ENCODE measurements at regions not wholly inside any gene's neighbourhood (a gene's known extent, or its start where the extent isn't known, plus 50 kb on each side); places are given as distances from the start of the nearest gene placed in this dataset.
"Not testable (repeated sequence)": the region's sequence is repeated elsewhere in the genome, so short reads cannot be mapped to it uniquely, and the experiment has no call there.

- Mint-ChIP-seq H3K4me1 (ENCODE audit: low read depth) (no peaks in the 10 kb centered on the region), H3K4me3 (no peak overlapping the region), H3K9me3 (peaks cover 24% of the 10 kb centered on the region), H3K27ac (no peak overlapping the region), H3K36me3 (ENCODE audit: low read depth) (no peaks in the 10 kb centered on the region), H3K27me3 (peaks cover 8% of the 10 kb centered on the region)
- no peak for DNase-seq
These were observed 102.2 kb upstream of the NANOS1 start for GRCh38 chr10:118927321-118927720.

- no peaks in the 10 kb centered on the region for H3K4me1 Mint-ChIP-seq (ENCODE audit: low read depth)
- H3K4me3 Mint-ChIP-seq: no peak overlapping the region
- no peak overlapping the region for H3K27ac Mint-ChIP-seq
- no peak for DNase-seq
- peaks cover 35% of the 10 kb centered on the region for H3K9me3 Mint-ChIP-seq
- peaks cover 36% of the 10 kb centered on the region for H3K27me3 Mint-ChIP-seq
- no peaks in the 10 kb centered on the region for H3K36me3 Mint-ChIP-seq (ENCODE audit: low read depth)
These were observed 98.9 kb upstream of the NANOS1 start for GRCh38 chr10:118930614-118931013.

- H3K9me3 Mint-ChIP-seq: peaks cover 35% of the 10 kb centered on the region
These were observed 98.1 kb upstream of the NANOS1 start for GRCh38 chr10:118931436-118931835.

GRCh38 chr10:118932154-118932553, 97.4 kb upstream of the NANOS1 start:
- peaks cover 42% of the 10 kb centered on the region for H3K27me3 Mint-ChIP-seq
- H3K9me3 Mint-ChIP-seq: peaks cover 35% of the 10 kb centered on the region
- not testable (repeated sequence) for DNase-seq; H3K4me1 Mint-ChIP-seq (ENCODE audit: low read depth); H3K4me3 Mint-ChIP-seq; H3K36me3 Mint-ChIP-seq (ENCODE audit: low read depth); H3K27ac Mint-ChIP-seq

More at GRCh38 chr10:118931436-118931835, 98.1 kb upstream of the NANOS1 start:
- no peaks in the 10 kb centered on the region for H3K36me3 Mint-ChIP-seq (ENCODE audit: low read depth)
- H3K4me1 Mint-ChIP-seq (ENCODE audit: low read depth): no peaks in the 10 kb centered on the region
- no peak for DNase-seq
- no peak overlapping the region for H3K4me3 Mint-ChIP-seq
- H3K27ac Mint-ChIP-seq: no peak overlapping the region
- peaks cover 40% of the 10 kb centered on the region for H3K27me3 Mint-ChIP-seq

GRCh38 chr10:118937226-118937625, 92.3 kb upstream of the NANOS1 start:
- Mint-ChIP-seq H3K4me1 (ENCODE audit: low read depth) (no peaks in the 10 kb centered on the region), H3K27me3 (peaks cover 59% of the 10 kb centered on the region), H3K27ac (no peak overlapping the region), H3K36me3 (ENCODE audit: low read depth) (no peaks in the 10 kb centered on the region), H3K9me3 (peaks cover 11% of the 10 kb centered on the region), H3K4me3 (no peak overlapping the region)
- DNase-seq: no peak

- no peak for DNase-seq
- no peaks in the 10 kb centered on the region for H3K36me3 Mint-ChIP-seq (ENCODE audit: low read depth)
- H3K4me3 Mint-ChIP-seq: no peak overlapping the region
- no peaks in the 10 kb centered on the region for H3K9me3 Mint-ChIP-seq
- peaks cover 41% of the 10 kb centered on the region for H3K27me3 Mint-ChIP-seq
- H3K4me1 Mint-ChIP-seq (ENCODE audit: low read depth): no peaks in the 10 kb centered on the region
- no peak overlapping the region for H3K27ac Mint-ChIP-seq
These were observed 90.1 kb upstream of the NANOS1 start for GRCh38 chr10:118939211-118940007.

- peaks cover 34% of the 10 kb centered on the region for H3K27me3 Mint-ChIP-seq
- H3K9me3 Mint-ChIP-seq: no peaks in the 10 kb centered on the region
- no peak overlapping the region for H3K27ac Mint-ChIP-seq
- no peaks in the 10 kb centered on the region for H3K36me3 Mint-ChIP-seq (ENCODE audit: low read depth)
- H3K4me3 Mint-ChIP-seq: no peak overlapping the region
- DNase-seq: no peak
- no peaks in the 10 kb centered on the region for H3K4me1 Mint-ChIP-seq (ENCODE audit: low read depth)
These were observed 89.1 kb upstream of the NANOS1 start for GRCh38 chr10:118940386-118940785.

- Mint-ChIP-seq H3K4me1 (ENCODE audit: low read depth) (no peaks in the 10 kb centered on the region), H3K27me3 (peaks cover 20% of the 10 kb centered on the region), H3K4me3 (no peak overlapping the region), H3K27ac (no peak overlapping the region), H3K9me3 (no peaks in the 10 kb centered on the region), H3K36me3 (ENCODE audit: low read depth) (no peaks in the 10 kb centered on the region)
- no peak for DNase-seq
These were observed 86.3 kb upstream of the NANOS1 start for GRCh38 chr10:118943253-118943652.

- no peaks in the 10 kb centered on the region for H3K4me1 Mint-ChIP-seq (ENCODE audit: low read depth)
- no peak for DNase-seq
- no peak overlapping the region for H3K27ac Mint-ChIP-seq
- no peaks in the 10 kb centered on the region for H3K9me3 Mint-ChIP-seq
- peaks cover 19% of the 10 kb centered on the region for H3K27me3 Mint-ChIP-seq
- H3K36me3 Mint-ChIP-seq (ENCODE audit: low read depth): no peaks in the 10 kb centered on the region
- no peak overlapping the region for H3K4me3 Mint-ChIP-seq
These were observed 84.4 kb upstream of the NANOS1 start for GRCh38 chr10:118944959-118945633.

GRCh38 chr10:118948786-118949185, 80.7 kb upstream of the NANOS1 start:
- H3K36me3 Mint-ChIP-seq (ENCODE audit: low read depth): no peaks in the 10 kb centered on the region
- H3K4me3 Mint-ChIP-seq: no peak overlapping the region
- no peaks in the 10 kb centered on the region for H3K9me3 Mint-ChIP-seq
- H3K27me3 Mint-ChIP-seq: peaks cover 15% of the 10 kb centered on the region
- H3K4me1 Mint-ChIP-seq (ENCODE audit: low read depth): no peaks in the 10 kb centered on the region
- DNase-seq: no peak
- H3K27ac Mint-ChIP-seq: no peak overlapping the region

GRCh38 chr10:118950190-118950680, 79.3 kb upstream of the NANOS1 start:
- H3K4me1 Mint-ChIP-seq (ENCODE audit: low read depth): no peaks in the 10 kb centered on the region
- DNase-seq: no peak
- H3K27ac Mint-ChIP-seq: no peak overlapping the region

GRCh38 chr10:118950997-118951637, 78.4 kb upstream of the NANOS1 start:
- DNase-seq: no peak
- Mint-ChIP-seq H3K9me3 (no peaks in the 10 kb centered on the region), H3K36me3 (ENCODE audit: low read depth) (no peaks in the 10 kb centered on the region), H3K4me1 (ENCODE audit: low read depth) (no peaks in the 10 kb centered on the region), H3K27ac (no peak overlapping the region), H3K4me3 (no peak overlapping the region), H3K27me3 (peaks cover 17% of the 10 kb centered on the region)

More at GRCh38 chr10:118950190-118950680, 79.3 kb upstream of the NANOS1 start:
- no peaks in the 10 kb centered on the region for H3K36me3 Mint-ChIP-seq (ENCODE audit: low read depth)
- H3K9me3 Mint-ChIP-seq: no peaks in the 10 kb centered on the region
- H3K4me3 Mint-ChIP-seq: no peak overlapping the region
- H3K27me3 Mint-ChIP-seq: peaks cover 17% of the 10 kb centered on the region

GRCh38 chr10:118952493-118953295, 76.8 kb upstream of the NANOS1 start:
- H3K27me3 Mint-ChIP-seq: peaks cover 17% of the 10 kb centered on the region
- H3K9me3 Mint-ChIP-seq: no peaks in the 10 kb centered on the region
- H3K4me3 Mint-ChIP-seq: no peak overlapping the region
- H3K27ac Mint-ChIP-seq: no peak overlapping the region
- no peaks in the 10 kb centered on the region for H3K4me1 Mint-ChIP-seq (ENCODE audit: low read depth)
- DNase-seq: no peak
- no peaks in the 10 kb centered on the region for H3K36me3 Mint-ChIP-seq (ENCODE audit: low read depth)

Measured in activated T-cell treated with anti-CD3 and anti-CD28 coated beads, Interleukin-2, amount 50 U/mL, for 24 hours (primary cell).